Liver (tissue), 3 donors: ENCODE measurements at regions not wholly inside any gene's neighbourhood (a gene's known extent, or its start where the extent isn't known, plus 50 kb on each side); places are given as distances from the start of the nearest gene placed in this dataset.

Experiments
- ATF3 ChIP-seq: IDR thresholded peaks from 2 replicates; pipeline ENCODE4 v1.6.1; 2016; ENCODE audit warnings: antibody characterized with exemption
- CTCF ChIP-seq: fragments of 150-350 bp; IDR thresholded peaks from 2 replicates; pipeline ENCODE4 v1.5.1; 2017; ENCODE audit warnings: improper control_type of control experiment, low read depth, low read length; ENCODE audit not compliant: missing input control
- EGR1 ChIP-seq, 2 donors: IDR thresholded peaks; 2 replicates each; pipeline ENCODE4 v1.6.1; 2016 to 2018; ENCODE audit warnings: antibody characterized with exemption in 2 of 2, low read depth in 2 of 2
- GABPA ChIP-seq, 2 donors: IDR thresholded peaks in 1 of 2; conservative IDR thresholded peaks in 1 of 2; 2 replicates each; pipeline ENCODE4 v1.6.1; 2016; ENCODE audit warnings: antibody characterized with exemption in 2 of 2, mild to moderate bottlenecking in 1 of 2, moderate library complexity in 1 of 2
- HNF4A ChIP-seq, 2 donors: conservative IDR thresholded peaks; 2 replicates each; pipeline ENCODE4 v1.6.1; 2016; ENCODE audit warnings: antibody characterized with exemption in 2 of 2, mild to moderate bottlenecking in 2 of 2
- JUND ChIP-seq, 2 donors: IDR thresholded peaks; 2 replicates each; pipeline ENCODE4 v1.6.1; 2016; ENCODE audit warnings: antibody characterized with exemption in 2 of 2
- MAX ChIP-seq: IDR thresholded peaks from 2 replicates; pipeline ENCODE4 v1.6.1; 2016; ENCODE audit warnings: antibody characterized with exemption
- NR2F2 ChIP-seq: IDR thresholded peaks from 2 replicates; pipeline ENCODE4 v1.6.1; 2016; ENCODE audit warnings: antibody characterized with exemption
- RAD21 ChIP-seq, 2 donors: IDR thresholded peaks; 2 replicates each; pipeline ENCODE4 v1.6.1; 2016; ENCODE audit warnings: antibody characterized with exemption in 2 of 2, mild to moderate bottlenecking in 2 of 2
- SP1 ChIP-seq: IDR thresholded peaks from 2 replicates; pipeline ENCODE4 v1.6.1; 2018; ENCODE audit warnings: antibody characterized with exemption, mild to moderate bottlenecking
- TAF1 ChIP-seq: conservative IDR thresholded peaks from 2 replicates; pipeline ENCODE4 v1.6.1; 2016; ENCODE audit warnings: antibody characterized with exemption, mild to moderate bottlenecking
- YY1 ChIP-seq: IDR thresholded peaks from 2 replicates; pipeline ENCODE4 v1.6.1; 2016; ENCODE audit warnings: antibody characterized with exemption, mild to moderate bottlenecking
- TF ChIP-seq, protein P1 (sequence below): IDR thresholded peaks from 2 replicates; pipeline ENCODE4 v1.6.1; 2016; ENCODE audit warnings: antibody characterized with exemption, mild to moderate bottlenecking
- donor health status: healthy.
- donor health status: healthy.

- TF ChIP-seq CTCF: no peak
- TF ChIP-seq, protein P1, sequence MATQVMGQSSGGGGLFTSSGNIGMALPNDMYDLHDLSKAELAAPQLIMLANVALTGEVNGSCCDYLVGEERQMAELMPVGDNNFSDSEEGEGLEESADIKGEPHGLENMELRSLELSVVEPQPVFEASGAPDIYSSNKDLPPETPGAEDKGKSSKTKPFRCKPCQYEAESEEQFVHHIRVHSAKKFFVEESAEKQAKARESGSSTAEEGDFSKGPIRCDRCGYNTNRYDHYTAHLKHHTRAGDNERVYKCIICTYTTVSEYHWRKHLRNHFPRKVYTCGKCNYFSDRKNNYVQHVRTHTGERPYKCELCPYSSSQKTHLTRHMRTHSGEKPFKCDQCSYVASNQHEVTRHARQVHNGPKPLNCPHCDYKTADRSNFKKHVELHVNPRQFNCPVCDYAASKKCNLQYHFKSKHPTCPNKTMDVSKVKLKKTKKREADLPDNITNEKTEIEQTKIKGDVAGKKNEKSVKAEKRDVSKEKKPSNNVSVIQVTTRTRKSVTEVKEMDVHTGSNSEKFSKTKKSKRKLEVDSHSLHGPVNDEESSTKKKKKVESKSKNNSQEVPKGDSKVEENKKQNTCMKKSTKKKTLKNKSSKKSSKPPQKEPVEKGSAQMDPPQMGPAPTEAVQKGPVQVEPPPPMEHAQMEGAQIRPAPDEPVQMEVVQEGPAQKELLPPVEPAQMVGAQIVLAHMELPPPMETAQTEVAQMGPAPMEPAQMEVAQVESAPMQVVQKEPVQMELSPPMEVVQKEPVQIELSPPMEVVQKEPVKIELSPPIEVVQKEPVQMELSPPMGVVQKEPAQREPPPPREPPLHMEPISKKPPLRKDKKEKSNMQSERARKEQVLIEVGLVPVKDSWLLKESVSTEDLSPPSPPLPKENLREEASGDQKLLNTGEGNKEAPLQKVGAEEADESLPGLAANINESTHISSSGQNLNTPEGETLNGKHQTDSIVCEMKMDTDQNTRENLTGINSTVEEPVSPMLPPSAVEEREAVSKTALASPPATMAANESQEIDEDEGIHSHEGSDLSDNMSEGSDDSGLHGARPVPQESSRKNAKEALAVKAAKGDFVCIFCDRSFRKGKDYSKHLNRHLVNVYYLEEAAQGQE: no peak
- TF ChIP-seq ATF3: no peak
- TF ChIP-seq GABPA (IDR thresholded peaks at IDR 0.05 in 1 of 2, conservative IDR thresholded peaks at IDR 0.05 in 1 of 2): no peak
- no peak for TF ChIP-seq RAD21 (IDR thresholded peaks at IDR 0.05)
- no peak for TF ChIP-seq MAX
- no peak for TF ChIP-seq YY1
- TF ChIP-seq EGR1 (IDR thresholded peaks at IDR 0.05; ENCODE audit: low read depth in 2 of 2): no peak
- no peak for TF ChIP-seq JUND (IDR thresholded peaks at IDR 0.05)
- TF ChIP-seq SP1: no peak
- no peak for TF ChIP-seq TAF1
- TF ChIP-seq NR2F2: no peak
- no peak for TF ChIP-seq HNF4A (conservative IDR thresholded peaks at IDR 0.05)
These were observed 232.9 kb upstream of the SLC10A2 start for GRCh38 chr13:103299079-103299478.
